ENCODE measurements at regions not wholly inside any gene's neighbourhood (a gene's known extent, or its start where the extent isn't known, plus 50 kb on each side); places are given as distances from the start of the nearest gene placed in this dataset.

DNA sequence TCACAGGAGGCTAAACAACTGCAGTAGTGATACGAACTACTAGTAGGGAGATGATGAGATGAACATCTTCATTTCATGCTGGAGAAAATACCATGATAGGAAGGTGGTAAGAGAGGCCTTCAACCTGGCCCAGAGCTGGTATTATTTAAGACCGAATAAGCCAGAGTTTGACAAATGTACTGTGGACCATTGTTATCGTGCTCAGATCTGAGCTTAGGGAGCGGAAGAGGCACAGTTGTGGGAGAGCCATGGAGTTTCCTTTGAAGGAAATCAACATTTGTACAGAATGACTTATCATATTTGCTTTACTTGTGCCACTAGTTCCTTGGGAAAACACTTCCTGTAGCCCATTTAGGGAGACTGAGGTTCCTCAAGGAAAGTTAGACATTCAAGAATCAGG is 260.6 kb upstream of the TNP1 start:
- H3K9ac ChIP-seq (ENCODE audit: control insufficient read depth, extremely low read depth, insufficient read depth, low read length), result no peak overlapping the region
- no peak overlapping the region for H2AFZ ChIP-seq (ENCODE audit: control insufficient read depth, low read length)
- no peaks in the 10 kb centered on the region for H3K79me2 ChIP-seq (ENCODE audit: control insufficient read depth, insufficient read depth, low read length)
- DNase-seq (ENCODE audit: low read depth, low spot score) (no peak), FAIRE-seq (no peak)
- dilution Hi-C loops (cut with MboI; ENCODE audit: extremely low pct_ligation_motif_present, low sequenced_read_pairs), result no loop called here
- no peaks in the 10 kb centered on the region for H3K36me3 ChIP-seq (ENCODE audit: control insufficient read depth in 2 of 2, extremely low read depth in 1 of 2, insufficient read depth in 2 of 2, low read length in 2 of 2)
- no peak overlapping the region for H3K27ac ChIP-seq (ENCODE audit: control insufficient read depth, insufficient read depth, low read length)
- no peaks in the 10 kb centered on the region for H4K20me1 ChIP-seq (ENCODE audit: control insufficient read depth, extremely low read depth, insufficient read depth, low read length)
- no peaks in the 10 kb centered on the region for H3K9me1 ChIP-seq (ENCODE audit: control insufficient read depth, extremely low read depth, insufficient read depth, low read length)
- H3K27me3 ChIP-seq (ENCODE audit: control insufficient read depth, extremely low read depth, insufficient read depth, low read length), result no peaks in the 10 kb centered on the region
- no peak overlapping the region for H3K4me2 ChIP-seq (ENCODE audit: control insufficient read depth, extremely low read depth, insufficient read depth, low read depth, low read length)
- no peak overlapping the region for H3K4me3 ChIP-seq (ENCODE audit: control insufficient read depth in 2 of 3, extremely low read depth in 1 of 3, insufficient read depth in 2 of 3, low read depth in 1 of 3, low read length in 3 of 3)
- no peak for TF ChIP-seq EZH2 (IDR thresholded peaks at IDR 0.05; ENCODE audit: low read length)
- TF ChIP-seq, protein P1, sequence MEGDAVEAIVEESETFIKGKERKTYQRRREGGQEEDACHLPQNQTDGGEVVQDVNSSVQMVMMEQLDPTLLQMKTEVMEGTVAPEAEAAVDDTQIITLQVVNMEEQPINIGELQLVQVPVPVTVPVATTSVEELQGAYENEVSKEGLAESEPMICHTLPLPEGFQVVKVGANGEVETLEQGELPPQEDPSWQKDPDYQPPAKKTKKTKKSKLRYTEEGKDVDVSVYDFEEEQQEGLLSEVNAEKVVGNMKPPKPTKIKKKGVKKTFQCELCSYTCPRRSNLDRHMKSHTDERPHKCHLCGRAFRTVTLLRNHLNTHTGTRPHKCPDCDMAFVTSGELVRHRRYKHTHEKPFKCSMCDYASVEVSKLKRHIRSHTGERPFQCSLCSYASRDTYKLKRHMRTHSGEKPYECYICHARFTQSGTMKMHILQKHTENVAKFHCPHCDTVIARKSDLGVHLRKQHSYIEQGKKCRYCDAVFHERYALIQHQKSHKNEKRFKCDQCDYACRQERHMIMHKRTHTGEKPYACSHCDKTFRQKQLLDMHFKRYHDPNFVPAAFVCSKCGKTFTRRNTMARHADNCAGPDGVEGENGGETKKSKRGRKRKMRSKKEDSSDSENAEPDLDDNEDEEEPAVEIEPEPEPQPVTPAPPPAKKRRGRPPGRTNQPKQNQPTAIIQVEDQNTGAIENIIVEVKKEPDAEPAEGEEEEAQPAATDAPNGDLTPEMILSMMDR (optimal IDR thresholded peaks at IDR 0.05 in 1 of 3, IDR thresholded peaks at IDR 0.05 in 1 of 3, conservative IDR thresholded peaks at IDR 0.05 in 1 of 3; ENCODE audit: extremely low read depth in 1 of 3, insufficient read depth in 2 of 3, low read length in 3 of 3), result no peak
- H3K9me3 ChIP-seq (ENCODE audit: control insufficient read depth, low read depth, low read length), result no peaks in the 10 kb centered on the region
- H3K4me1 ChIP-seq (ENCODE audit: control insufficient read depth, extremely low read depth, insufficient read depth, low read length), result no peaks in the 10 kb centered on the region

DNA sequence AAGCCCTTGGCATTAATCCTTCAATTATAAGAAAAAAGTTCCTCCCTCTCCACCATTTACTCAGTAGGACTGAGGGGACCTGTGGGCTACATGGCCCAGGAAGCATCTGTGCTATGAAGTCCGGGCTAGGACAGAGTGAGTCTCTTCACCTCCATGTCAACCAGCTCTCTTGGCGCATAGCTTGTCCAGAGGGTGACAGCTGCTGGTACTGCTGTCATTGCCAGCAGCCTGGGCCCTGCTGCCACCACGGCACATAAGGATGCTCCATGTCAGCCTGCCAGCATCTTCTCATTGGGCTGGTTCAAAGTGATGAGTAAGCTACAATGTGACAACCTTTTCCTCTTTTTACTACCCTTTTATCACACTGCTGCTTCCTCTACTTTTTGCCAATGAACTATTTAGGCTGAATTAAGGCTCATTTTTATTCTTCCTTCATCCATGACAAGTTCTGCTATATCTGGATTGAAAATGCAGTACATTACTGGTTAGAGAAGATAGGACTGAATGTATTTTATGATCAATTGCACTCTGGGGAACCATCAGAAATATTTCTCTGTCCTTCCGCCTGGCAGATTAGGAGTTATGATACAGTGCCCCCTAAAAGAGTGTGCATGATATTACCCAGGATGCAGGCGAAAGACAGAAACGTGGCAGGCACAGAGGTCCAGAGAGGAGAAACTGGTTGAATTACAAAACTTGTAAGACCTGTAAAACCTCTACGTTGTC is 258.9 kb upstream of the TNP1 start:
- H3K4me1 ChIP-seq (ENCODE audit: control insufficient read depth, extremely low read depth, insufficient read depth, low read length), result no peaks in the 10 kb centered on the region
- H3K9me3 ChIP-seq (ENCODE audit: control insufficient read depth, low read depth, low read length), result no peaks in the 10 kb centered on the region
- no peaks in the 10 kb centered on the region for H3K36me3 ChIP-seq (ENCODE audit: control insufficient read depth in 2 of 2, extremely low read depth in 1 of 2, insufficient read depth in 2 of 2, low read length in 2 of 2)
- no peak overlapping the region for H3K9ac ChIP-seq (ENCODE audit: control insufficient read depth, extremely low read depth, insufficient read depth, low read length)
- H3K27me3 ChIP-seq (ENCODE audit: control insufficient read depth, extremely low read depth, insufficient read depth, low read length), result no peaks in the 10 kb centered on the region
- no peak overlapping the region for H3K4me2 ChIP-seq (ENCODE audit: control insufficient read depth, extremely low read depth, insufficient read depth, low read depth, low read length)
- H3K4me3 ChIP-seq (ENCODE audit: control insufficient read depth in 2 of 3, extremely low read depth in 1 of 3, insufficient read depth in 2 of 3, low read depth in 1 of 3, low read length in 3 of 3), result no peak overlapping the region
- no peaks in the 10 kb centered on the region for H3K79me2 ChIP-seq (ENCODE audit: control insufficient read depth, insufficient read depth, low read length)
- DNase-seq (ENCODE audit: low read depth, low spot score) (no peak), FAIRE-seq (no peak)
- dilution Hi-C loops (cut with MboI; ENCODE audit: extremely low pct_ligation_motif_present, low sequenced_read_pairs), result no loop called here
- TF ChIP-seq, protein P1 (optimal IDR thresholded peaks at IDR 0.05 in 1 of 3, IDR thresholded peaks at IDR 0.05 in 1 of 3, conservative IDR thresholded peaks at IDR 0.05 in 1 of 3; ENCODE audit: extremely low read depth in 1 of 3, insufficient read depth in 2 of 3, low read length in 3 of 3), result no peak
- no peak for TF ChIP-seq EZH2 (IDR thresholded peaks at IDR 0.05; ENCODE audit: low read length)
- H2AFZ ChIP-seq (ENCODE audit: control insufficient read depth, low read length), result no peak overlapping the region
- no peak overlapping the region for H3K27ac ChIP-seq (ENCODE audit: control insufficient read depth, insufficient read depth, low read length)
- no peaks in the 10 kb centered on the region for H3K9me1 ChIP-seq (ENCODE audit: control insufficient read depth, extremely low read depth, insufficient read depth, low read length)
- H4K20me1 ChIP-seq (ENCODE audit: control insufficient read depth, extremely low read depth, insufficient read depth, low read length), result no peaks in the 10 kb centered on the region

Measured in keratinocyte (primary cell).